IPS-20b (cell line): ENCODE measurements at regions not wholly inside any gene's neighbourhood (a gene's known extent, or its start where the extent isn't known, plus 50 kb on each side); places are given as distances from the start of the nearest gene placed in this dataset.

Experiments used
- H3K27ac ChIP-seq: one replicate; pipeline ENCODE4 v1.5.1; 2013; ENCODE audit warnings: low read length
- H3K27me3 ChIP-seq: 2 replicates; pipeline ENCODE4 v1.6.1; 2013; ENCODE audit warnings: mild to moderate bottlenecking, low read length, inconsistent platforms; ENCODE audit not compliant: insufficient read depth
- H3K36me3 ChIP-seq: 2 replicates; pipeline ENCODE4 v1.6.1; 2013; ENCODE audit warnings: low read depth, mild to moderate bottlenecking, inconsistent platforms, low read length, moderate library complexity; ENCODE audit not compliant: insufficient read depth
- H3K4me1 ChIP-seq: 2 replicates; pipeline ENCODE4 v1.6.1; 2013; ENCODE audit warnings: mild to moderate bottlenecking, control low read depth, inconsistent platforms, low read length, moderate library complexity; ENCODE audit not compliant: insufficient read depth
- H3K4me3 ChIP-seq: 2 replicates; pipeline ENCODE4 v1.5.1; 2013; ENCODE audit warnings: mild to moderate bottlenecking, low read length, inconsistent platforms
- H3K9ac ChIP-seq: 2 replicates; pipeline ENCODE4 v1.6.1; 2013; ENCODE audit warnings: low read depth, mild to moderate bottlenecking, inconsistent platforms, low read length, moderate library complexity
- H3K9me3 ChIP-seq: 2 replicates; pipeline ENCODE4 v1.6.1; 2013; ENCODE audit warnings: mild to moderate bottlenecking, low read depth, low read length, inconsistent platforms; ENCODE audit not compliant: insufficient read depth

- H3K4me3 ChIP-seq: no peak overlapping the region
- H3K27ac ChIP-seq: no peak overlapping the region
- no peaks in the 10 kb centered on the region for H3K27me3 ChIP-seq
- peaks cover 6% of the 10 kb centered on the region; the same call in 1 of the 2 replicates for H3K9me3 ChIP-seq
- H3K9ac ChIP-seq: no peak overlapping the region
- H3K36me3 ChIP-seq: no peaks in the 10 kb centered on the region
- H3K4me1 ChIP-seq: no peaks in the 10 kb centered on the region
Measured at GRCh38 chr10:109126016-109126415, 797.3 kb downstream of the XPNPEP1 start.

- Histone ChIP-seq H3K9me3 (peaks cover 18% of the 10 kb centered on the region; the same call in 1 of the 2 replicates), H3K27ac (no peak overlapping the region), H3K4me1 (no peaks in the 10 kb centered on the region), H3K4me3 (no peak overlapping the region), H3K9ac (no peak overlapping the region), H3K36me3 (no peaks in the 10 kb centered on the region), H3K27me3 (no peaks in the 10 kb centered on the region)
Measured at GRCh38 chr10:109115179-109115578, 808.1 kb downstream of the XPNPEP1 start.

GRCh38 chr10:109114579-109114978 is 808.7 kb downstream of the XPNPEP1 start:
- no peaks in the 10 kb centered on the region for H3K36me3 ChIP-seq
- H3K9ac ChIP-seq: no peak overlapping the region
- H3K9me3 ChIP-seq: peaks cover 18% of the 10 kb centered on the region; the same call in 1 of the 2 replicates
- H3K4me1 ChIP-seq: no peaks in the 10 kb centered on the region
- no peaks in the 10 kb centered on the region for H3K27me3 ChIP-seq
- no peak overlapping the region for H3K27ac ChIP-seq
- H3K4me3 ChIP-seq: no peak overlapping the region

- Histone ChIP-seq H3K36me3 (no peaks in the 10 kb centered on the region), H3K9me3 (no peaks in the 10 kb centered on the region), H3K27me3 (peaks cover 13% of the 10 kb centered on the region; the same call in 1 of the 2 replicates), H3K27ac (no peak overlapping the region), H3K4me1 (no peaks in the 10 kb centered on the region; the same call in 1 of the 2 replicates), H3K9ac (no peak overlapping the region), H3K4me3 (no peak overlapping the region)
Measured at GRCh38 chr10:109106604-109107003, 816.7 kb downstream of the XPNPEP1 start.

GRCh38 chr10:109105725-109106124 is 817.6 kb downstream of the XPNPEP1 start:
- Histone ChIP-seq H3K36me3 (no peaks in the 10 kb centered on the region), H3K4me1 (no peaks in the 10 kb centered on the region; the same call in 1 of the 2 replicates), H3K9ac (no peak overlapping the region), H3K9me3 (no peaks in the 10 kb centered on the region), H3K27me3 (peaks cover 13% of the 10 kb centered on the region; the same call in 1 of the 2 replicates), H3K4me3 (no peak overlapping the region), H3K27ac (no peak overlapping the region)

GRCh38 chr10:109104806-109105205 is 818.5 kb downstream of the XPNPEP1 start:
- no peak overlapping the region for H3K4me3 ChIP-seq
- H3K4me1 ChIP-seq: no peaks in the 10 kb centered on the region; the same call in 1 of the 2 replicates
- H3K36me3 ChIP-seq: no peaks in the 10 kb centered on the region
- no peaks in the 10 kb centered on the region for H3K9me3 ChIP-seq
- no peak overlapping the region for H3K27ac ChIP-seq
- H3K9ac ChIP-seq: no peak overlapping the region
- H3K27me3 ChIP-seq: peaks cover 13% of the 10 kb centered on the region; the same call in 1 of the 2 replicates

GRCh38 chr10:109103278-109103677 is 820.0 kb downstream of the XPNPEP1 start:
- Histone ChIP-seq H3K4me1 (no peaks in the 10 kb centered on the region; the same call in 1 of the 2 replicates), H3K9ac (no peak overlapping the region), H3K27me3 (0 out of 2 replicates have a peak, but pooled peaks cover 8% of the 10 kb centered on the region), H3K4me3 (no peak overlapping the region), H3K9me3 (no peaks in the 10 kb centered on the region; the same call in 1 of the 2 replicates), H3K27ac (no peak overlapping the region), H3K36me3 (no peaks in the 10 kb centered on the region)

- H3K4me3 ChIP-seq: no peak overlapping the region
- H3K36me3 ChIP-seq: no peaks in the 10 kb centered on the region
- no peaks in the 10 kb centered on the region for H3K27me3 ChIP-seq
- H3K9me3 ChIP-seq: no peaks in the 10 kb centered on the region
- H3K27ac ChIP-seq: no peak overlapping the region
- no peaks in the 10 kb centered on the region for H3K4me1 ChIP-seq
- no peak overlapping the region for H3K9ac ChIP-seq
Measured at GRCh38 chr10:109089779-109090178, 833.5 kb downstream of the XPNPEP1 start.

- Histone ChIP-seq H3K27me3 (no peaks in the 10 kb centered on the region), H3K4me3 (no peak overlapping the region), H3K9me3 (no peaks in the 10 kb centered on the region), H3K4me1 (no peaks in the 10 kb centered on the region), H3K27ac (no peak overlapping the region), H3K36me3 (no peaks in the 10 kb centered on the region), H3K9ac (no peak overlapping the region)
Measured at GRCh38 chr10:109071539-109071938, 851.8 kb downstream of the XPNPEP1 start.

GRCh38 chr10:109070492-109070891 is 852.8 kb downstream of the XPNPEP1 start:
- no peak overlapping the region for H3K9ac ChIP-seq
- no peak overlapping the region for H3K27ac ChIP-seq

GRCh38 chr10:109067031-109067430 is 856.3 kb downstream of the XPNPEP1 start:
- H3K36me3 ChIP-seq: no peaks in the 10 kb centered on the region

More at GRCh38 chr10:109070492-109070891, 852.8 kb downstream of the XPNPEP1 start:
- H3K4me3 ChIP-seq: no peak overlapping the region
- H3K36me3 ChIP-seq: no peaks in the 10 kb centered on the region
- H3K4me1 ChIP-seq: no peaks in the 10 kb centered on the region
- no peaks in the 10 kb centered on the region for H3K9me3 ChIP-seq
- no peaks in the 10 kb centered on the region for H3K27me3 ChIP-seq

GRCh38 chr10:109065821-109066220 is 857.5 kb downstream of the XPNPEP1 start:
- Histone ChIP-seq H3K27ac (no peak overlapping the region), H3K4me1 (no peaks in the 10 kb centered on the region), H3K36me3 (no peaks in the 10 kb centered on the region), H3K9ac (no peak overlapping the region), H3K9me3 (no peaks in the 10 kb centered on the region), H3K27me3 (no peaks in the 10 kb centered on the region), H3K4me3 (no peak overlapping the region)

More at GRCh38 chr10:109067031-109067430, 856.3 kb downstream of the XPNPEP1 start:
- Histone ChIP-seq H3K4me3 (no peak overlapping the region), H3K9ac (no peak overlapping the region), H3K27me3 (no peaks in the 10 kb centered on the region), H3K9me3 (no peaks in the 10 kb centered on the region), H3K27ac (no peak overlapping the region), H3K4me1 (no peaks in the 10 kb centered on the region)
